GM10266 (cell line): ENCODE measurements at regions not wholly inside any gene's neighbourhood (a gene's known extent, or its start where the extent isn't known, plus 50 kb on each side); places are given as distances from the start of the nearest gene placed in this dataset.

Experiments used
- DNase-seq: peaks from one replicate; pipeline ENCODE4 v3.0.0; 2012; ENCODE audit errors: extremely low spot score
- CTCF ChIP-seq: IDR thresholded peaks from 2 replicates; pipeline ENCODE4 v1.5.1; 2012; ENCODE audit warnings: mild to moderate bottlenecking, low read depth; ENCODE audit not compliant: control insufficient read depth, insufficient read depth; ENCODE audit errors: missing control alignments

DNA sequence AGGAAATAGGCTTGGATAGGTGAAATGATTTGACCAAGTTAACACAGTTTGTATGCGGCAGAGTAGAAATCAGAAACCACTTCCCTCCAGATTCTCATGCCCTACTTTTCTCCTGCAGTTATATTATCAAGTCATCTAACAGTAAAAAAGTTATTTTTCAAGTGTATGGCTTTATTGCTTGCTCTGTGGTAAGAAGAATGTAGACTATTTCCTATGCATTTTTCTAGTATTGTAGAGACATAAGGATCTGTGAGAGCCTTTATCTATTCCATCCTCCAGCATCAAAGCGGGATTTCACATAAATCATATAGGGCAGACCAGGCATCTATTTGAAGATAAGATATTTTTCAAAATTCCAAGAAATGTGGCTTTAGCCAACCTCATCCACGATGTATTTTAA, 208.5 kb downstream of the TTLL7 start:
- TF ChIP-seq CTCF = no peak

DNA sequence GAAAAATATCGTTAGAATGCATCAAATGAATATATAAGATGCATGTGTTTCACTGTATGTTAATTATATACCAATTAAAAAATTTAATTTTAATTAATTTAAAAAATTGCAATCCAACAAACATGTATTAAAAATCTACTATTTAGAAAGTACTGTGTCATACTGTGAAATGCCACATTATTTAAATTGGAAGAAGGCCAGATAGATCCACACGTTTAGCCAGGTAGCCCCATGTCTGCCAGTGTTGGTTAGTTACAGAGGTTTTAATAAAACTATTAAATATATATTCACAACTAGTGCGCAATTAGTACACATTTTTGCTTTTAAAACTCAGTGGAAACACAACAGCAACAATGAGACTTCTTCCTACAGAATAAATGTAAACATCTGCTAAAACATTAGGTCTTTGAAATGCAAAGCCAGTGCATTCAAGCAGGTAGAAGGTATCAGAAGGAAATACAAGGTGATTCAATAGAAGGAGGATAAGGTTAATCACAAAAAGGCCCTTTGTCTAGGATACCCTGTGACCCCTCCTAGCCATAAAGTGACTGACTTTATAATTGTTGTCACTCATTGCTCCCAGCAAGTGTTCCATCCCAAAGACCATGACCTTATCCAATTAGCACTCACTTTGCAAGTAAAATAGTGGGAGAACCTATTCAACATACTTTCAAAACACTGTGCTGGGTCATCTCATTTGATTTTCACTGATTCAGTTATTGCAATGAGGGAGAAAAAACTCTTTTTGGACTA, 211.5 kb downstream of the TTLL7 start:
- no peak for TF ChIP-seq CTCF
- DNase-seq = no peak

More for the DNA sequence above, 208.5 kb downstream of the TTLL7 start:
- no peak for DNase-seq

DNA sequence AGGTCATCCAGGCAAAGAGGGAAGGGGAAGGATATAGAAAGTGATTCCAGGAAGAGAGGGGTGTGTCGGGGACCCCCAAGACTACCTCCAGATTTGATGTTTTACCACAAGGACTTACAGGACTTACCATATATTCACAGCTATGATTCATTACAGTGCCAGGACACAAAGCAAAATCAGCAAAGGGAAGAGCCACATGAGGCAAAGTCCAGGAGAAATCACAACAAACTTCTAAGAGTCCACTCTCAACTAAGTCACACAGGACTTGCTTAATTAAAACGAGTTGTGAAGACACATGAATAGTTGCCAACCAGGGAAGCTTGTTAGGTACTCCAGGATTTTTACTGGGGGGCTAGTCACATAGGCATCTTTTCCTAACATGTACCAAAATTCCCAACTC, 217.3 kb downstream of the TTLL7 start:
- TF ChIP-seq CTCF = no peak
- DNase-seq = no peak

- no peak for DNase-seq
- TF ChIP-seq CTCF = no peak
Observed at GRCh38 chr1:83779565-83779964, 219.4 kb downstream of the TTLL7 start.

- no peak for DNase-seq
- no peak for TF ChIP-seq CTCF
Observed at GRCh38 chr1:83777758-83778101, 221.2 kb downstream of the TTLL7 start.

DNA sequence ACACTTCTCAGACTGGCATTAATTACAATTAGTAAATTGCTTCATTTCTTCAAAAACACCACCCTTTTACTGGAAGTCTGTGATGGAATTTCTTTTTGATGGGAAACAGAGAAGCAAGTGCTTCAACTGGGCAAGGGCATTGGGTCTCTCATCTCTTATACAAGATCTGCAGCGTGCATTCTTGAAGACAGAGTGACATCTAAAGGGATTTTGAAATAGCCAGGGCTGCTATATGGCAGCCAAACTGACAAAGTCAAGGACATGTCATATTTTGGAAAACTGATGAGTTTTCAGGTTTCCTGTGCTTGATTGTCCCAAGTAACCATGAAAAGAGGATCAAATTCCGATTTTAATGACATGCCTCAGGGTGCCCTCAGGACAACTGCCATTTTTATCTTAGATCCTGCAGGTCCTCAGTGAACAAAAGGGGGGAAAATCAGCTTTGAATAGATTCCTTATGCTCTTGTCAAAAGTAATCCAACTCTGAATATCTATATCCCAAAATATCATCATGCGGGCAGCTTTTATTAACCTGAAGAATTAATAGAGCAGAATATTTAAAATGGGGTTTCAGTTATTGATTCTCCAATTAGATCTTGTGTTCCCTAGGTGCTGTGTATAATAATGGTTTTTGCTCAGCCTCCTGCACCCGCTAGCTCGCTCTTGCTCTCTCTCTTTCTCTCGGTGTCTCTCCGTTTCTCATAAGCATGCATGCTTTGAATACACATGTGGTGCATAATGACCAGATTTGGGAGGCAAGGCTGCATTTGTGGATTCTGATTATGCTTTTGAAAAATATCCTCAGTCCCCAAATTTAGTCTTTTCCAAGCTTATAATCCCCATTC, 221.8 kb downstream of the TTLL7 start:
- no peak for DNase-seq
- no peak for TF ChIP-seq CTCF

GRCh38 chr1:83775977-83776603, 222.8 kb downstream of the TTLL7 start:
- no peak for TF ChIP-seq CTCF
- DNase-seq = no peak
